ENCODE measurements at regions not wholly inside any gene's neighbourhood (a gene's known extent, or its start where the extent isn't known, plus 50 kb on each side); places are given as distances from the start of the nearest gene placed in this dataset.

DNA sequence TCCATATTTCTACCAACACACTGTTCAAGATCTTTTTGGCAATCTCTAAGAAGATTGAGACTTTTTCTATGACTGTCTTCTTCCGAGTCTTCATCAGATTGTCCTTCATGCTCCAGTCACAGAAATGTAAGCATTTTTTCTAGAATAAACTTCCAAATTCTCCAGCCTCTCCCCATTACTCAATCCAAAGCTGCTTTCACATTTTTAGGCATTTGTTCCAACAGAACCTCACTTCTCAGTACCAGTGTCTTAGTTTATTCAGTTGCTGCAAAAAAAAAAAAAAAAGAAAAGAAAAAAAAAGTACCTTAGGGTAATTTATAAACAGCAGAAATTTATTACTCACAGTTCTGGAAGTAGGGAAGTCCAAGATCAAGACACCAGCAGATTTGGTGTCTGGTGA lies 290.8 kb upstream of the NOVA1 start:
- Histone ChIP-seq H3K9me3 (no peaks in the 10 kb centered on the region), H3K27me3 (no peaks in the 10 kb centered on the region), H3K4me1 (no peaks in the 10 kb centered on the region), H3K4me3 (no peak overlapping the region), H3K27ac (no peak overlapping the region), H3K36me3 (no peaks in the 10 kb centered on the region)
- in situ Hi-C loops (cut with MboI; ENCODE audit: low pct_ligation_motif_present in 1 of 4, low pct_unique_long_range_greater_than_20kb in 1 of 4, low sequenced_read_pairs in 3 of 4) = no loop called here
- WGBS, 2 donors (ENCODE audit: low coverage in 1 of 2) = 70 to 100% methylated on average over 1 of the region's 1 CpG
- DNase-seq = no peak
- no peak for TF ChIP-seq POLR2AphosphoS5 (IDR thresholded peaks at IDR 0.05)
- no peak for TF ChIP-seq POLR2A (IDR thresholded peaks at IDR 0.05)
- TF ChIP-seq, protein P1, sequence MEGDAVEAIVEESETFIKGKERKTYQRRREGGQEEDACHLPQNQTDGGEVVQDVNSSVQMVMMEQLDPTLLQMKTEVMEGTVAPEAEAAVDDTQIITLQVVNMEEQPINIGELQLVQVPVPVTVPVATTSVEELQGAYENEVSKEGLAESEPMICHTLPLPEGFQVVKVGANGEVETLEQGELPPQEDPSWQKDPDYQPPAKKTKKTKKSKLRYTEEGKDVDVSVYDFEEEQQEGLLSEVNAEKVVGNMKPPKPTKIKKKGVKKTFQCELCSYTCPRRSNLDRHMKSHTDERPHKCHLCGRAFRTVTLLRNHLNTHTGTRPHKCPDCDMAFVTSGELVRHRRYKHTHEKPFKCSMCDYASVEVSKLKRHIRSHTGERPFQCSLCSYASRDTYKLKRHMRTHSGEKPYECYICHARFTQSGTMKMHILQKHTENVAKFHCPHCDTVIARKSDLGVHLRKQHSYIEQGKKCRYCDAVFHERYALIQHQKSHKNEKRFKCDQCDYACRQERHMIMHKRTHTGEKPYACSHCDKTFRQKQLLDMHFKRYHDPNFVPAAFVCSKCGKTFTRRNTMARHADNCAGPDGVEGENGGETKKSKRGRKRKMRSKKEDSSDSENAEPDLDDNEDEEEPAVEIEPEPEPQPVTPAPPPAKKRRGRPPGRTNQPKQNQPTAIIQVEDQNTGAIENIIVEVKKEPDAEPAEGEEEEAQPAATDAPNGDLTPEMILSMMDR (IDR thresholded peaks at IDR 0.05) = no peak
- TF ChIP-seq EP300 (IDR thresholded peaks at IDR 0.05; ENCODE audit: low read depth) = no peak
- intact Hi-C loops (cut with DNase I; ENCODE audit: low total_unique reads) = no loop called here

- H3K36me3 ChIP-seq = no peaks in the 10 kb centered on the region
- intact Hi-C loops (cut with DNase I; ENCODE audit: low total_unique reads) = no loop called here
- no peaks in the 10 kb centered on the region for H3K9me3 ChIP-seq
- 63 to 74% methylated on average over 3 of the region's 3 CpGs for WGBS, 2 donors (ENCODE audit: low coverage in 1 of 2)
- no peaks in the 10 kb centered on the region for H3K4me1 ChIP-seq
- H3K4me3 ChIP-seq = no peak overlapping the region
- DNase-seq = no peak
- in situ Hi-C loops (cut with MboI; ENCODE audit: low pct_ligation_motif_present in 1 of 4, low pct_unique_long_range_greater_than_20kb in 1 of 4, low sequenced_read_pairs in 3 of 4) = no loop called here
- no peaks in the 10 kb centered on the region for H3K27me3 ChIP-seq
- TF ChIP-seq EP300 (IDR thresholded peaks at IDR 0.05; ENCODE audit: low read depth) (no peak), POLR2A (IDR thresholded peaks at IDR 0.05) (no peak), POLR2AphosphoS5 (IDR thresholded peaks at IDR 0.05) (no peak)
- TF ChIP-seq, protein P1 (IDR thresholded peaks at IDR 0.05) = no peak
- H3K27ac ChIP-seq = no peak overlapping the region
These were observed 298.6 kb upstream of the NOVA1 start for GRCh38 chr14:26896447-26896846.

GRCh38 chr14:26897196-26897595 lies 299.4 kb upstream of the NOVA1 start:
- Histone ChIP-seq H3K27me3 (no peaks in the 10 kb centered on the region), H3K4me3 (no peak overlapping the region), H3K4me1 (no peaks in the 10 kb centered on the region), H3K9me3 (no peaks in the 10 kb centered on the region), H3K36me3 (no peaks in the 10 kb centered on the region), H3K27ac (no peak overlapping the region)
- DNase-seq = no peak
- TF ChIP-seq, protein P1 (IDR thresholded peaks at IDR 0.05) = no peak
- TF ChIP-seq POLR2AphosphoS5 (IDR thresholded peaks at IDR 0.05) (no peak), EP300 (IDR thresholded peaks at IDR 0.05; ENCODE audit: low read depth) (no peak), POLR2A (IDR thresholded peaks at IDR 0.05) (no peak)
- intact Hi-C loops (cut with DNase I; ENCODE audit: low total_unique reads) = no loop called here
- in situ Hi-C loops (cut with MboI; ENCODE audit: low pct_ligation_motif_present in 1 of 4, low pct_unique_long_range_greater_than_20kb in 1 of 4, low sequenced_read_pairs in 3 of 4) = no loop called here

- Histone ChIP-seq H3K9me3 (no peaks in the 10 kb centered on the region), H3K27me3 (no peaks in the 10 kb centered on the region), H3K4me1 (no peaks in the 10 kb centered on the region), H3K36me3 (no peaks in the 10 kb centered on the region), H3K4me3 (no peak overlapping the region), H3K27ac (no peak overlapping the region)
- intact Hi-C loops (cut with DNase I; ENCODE audit: low total_unique reads) = no loop called here
- in situ Hi-C loops (cut with MboI; ENCODE audit: low pct_ligation_motif_present in 1 of 4, low pct_unique_long_range_greater_than_20kb in 1 of 4, low sequenced_read_pairs in 3 of 4) = no loop called here
- no peak for TF ChIP-seq EP300 (IDR thresholded peaks at IDR 0.05; ENCODE audit: low read depth)
- TF ChIP-seq, protein P1 (IDR thresholded peaks at IDR 0.05) = no peak
- TF ChIP-seq POLR2AphosphoS5 (IDR thresholded peaks at IDR 0.05) = no peak
- no peak for TF ChIP-seq POLR2A (IDR thresholded peaks at IDR 0.05)
- DNase-seq = no peak
- 74 to 75% methylated on average over 3 of the region's 3 CpGs for WGBS, 2 donors (ENCODE audit: low coverage in 1 of 2)
These were observed 307.4 kb upstream of the NOVA1 start for GRCh38 chr14:26905229-26905628.
